ENCODE measurements at regions not wholly inside any gene's neighbourhood (a gene's known extent, or its start where the extent isn't known, plus 50 kb on each side); places are given as distances from the start of the nearest gene placed in this dataset.

GRCh38 chr6:112752791-112753190 lies 405.7 kb downstream of the RFPL4B start:
- no peak for TF ChIP-seq CTCF (IDR thresholded peaks at IDR 0.05; ENCODE audit: low read length, missing control alignments)
- no peak for DNase-seq (ENCODE audit: low read depth)
- H3K4me3 ChIP-seq (replicated peaks; ENCODE audit: low read depth, low read length): no peak overlapping the region

GRCh38 chr6:112760831-112761230 lies 413.7 kb downstream of the RFPL4B start:
- no peak for TF ChIP-seq CTCF (IDR thresholded peaks at IDR 0.05; ENCODE audit: low read length, missing control alignments)
- DNase-seq (ENCODE audit: low read depth): no peak
- no peak overlapping the region for H3K4me3 ChIP-seq (replicated peaks; ENCODE audit: low read depth, low read length)

- DNase-seq (ENCODE audit: low read depth): no peak
- no peak for TF ChIP-seq CTCF (IDR thresholded peaks at IDR 0.05; ENCODE audit: low read length, missing control alignments)
- H3K4me3 ChIP-seq (replicated peaks; ENCODE audit: low read depth, low read length): no peak overlapping the region
Measured at GRCh38 chr6:112761740-112762139, 414.6 kb downstream of the RFPL4B start.

GRCh38 chr6:112764377-112764776 lies 417.2 kb downstream of the RFPL4B start:
- TF ChIP-seq CTCF (IDR thresholded peaks at IDR 0.05; ENCODE audit: low read length, missing control alignments): no peak
- no peak overlapping the region for H3K4me3 ChIP-seq (replicated peaks; ENCODE audit: low read depth, low read length)
- no peak for DNase-seq (ENCODE audit: low read depth)

GRCh38 chr6:112770308-112770707 lies 423.2 kb downstream of the RFPL4B start:
- no peak for DNase-seq (ENCODE audit: low read depth)
- no peak overlapping the region for H3K4me3 ChIP-seq (replicated peaks; ENCODE audit: low read depth, low read length)
- TF ChIP-seq CTCF (IDR thresholded peaks at IDR 0.05; ENCODE audit: low read length, missing control alignments): no peak

- H3K4me3 ChIP-seq (replicated peaks; ENCODE audit: low read depth, low read length): no peak overlapping the region
- no peak for TF ChIP-seq CTCF (IDR thresholded peaks at IDR 0.05; ENCODE audit: low read length, missing control alignments)
- DNase-seq (ENCODE audit: low read depth): no peak
Measured at GRCh38 chr6:112773187-112773586, 426.1 kb downstream of the RFPL4B start.

GRCh38 chr6:112774319-112774718 lies 427.2 kb downstream of the RFPL4B start:
- TF ChIP-seq CTCF (IDR thresholded peaks at IDR 0.05; ENCODE audit: low read length, missing control alignments): no peak
- no peak for DNase-seq (ENCODE audit: low read depth)
- H3K4me3 ChIP-seq (replicated peaks; ENCODE audit: low read depth, low read length): no peak overlapping the region
